MCF 10A (cell line): ENCODE measurements at regions not wholly inside any gene's neighbourhood (a gene's known extent, or its start where the extent isn't known, plus 50 kb on each side); places are given as distances from the start of the nearest gene placed in this dataset.

Experiments used
- BruUV-seq: library from RNA; stranded (reverse); fragments of 400-500 nt; replicated peaks from 2 replicates; lab custom pipeline; 2021; lab: Mats Ljungman, UMichigan
- CTCF ChIA-PET: fragments of 300-600 bp; sonication (Branson Sonifier 250); formaldehyde crosslinking; extraction: SDS; loops from one replicate; lab custom pipeline; 2021; ENCODE audit warnings: antibody characterized with exemption, inconsistent platforms; lab: Yijun Ruan, JAX
- POLR2A ChIA-PET: fragments of 300-600, 350-650 bp; sonication (Branson Sonifier 250); formaldehyde crosslinking; extraction: SDS; loops from one replicate; lab custom pipeline; 2020; ENCODE audit warnings: antibody characterized with exemption, inconsistent platforms; lab: Yijun Ruan, JAX
- DNase-seq: peaks from one replicate; pipeline ENCODE4 v3.0.0-alpha.2; 2018; ENCODE audit not compliant: unreplicated experiment
- H3K27ac Mint-ChIP-seq: one replicate; pipeline ENCODE4 v1.8.0; 2022; ENCODE audit warnings: mild to moderate bottlenecking, low read depth, mixed read lengths; ENCODE audit not compliant: unreplicated experiment
- H3K27me3 Mint-ChIP-seq: one replicate; pipeline ENCODE4 v1.8.0; 2022; ENCODE audit warnings: mixed read lengths; ENCODE audit not compliant: insufficient read depth, unreplicated experiment
- H3K36me3 Mint-ChIP-seq: one replicate; pipeline ENCODE4 v1.8.0; 2022; ENCODE audit warnings: mild to moderate bottlenecking, moderate library complexity, mixed read lengths; ENCODE audit not compliant: insufficient read depth, unreplicated experiment
- H3K4me1 Mint-ChIP-seq: one replicate; pipeline ENCODE4 v1.8.0; 2022; ENCODE audit warnings: mixed read lengths; ENCODE audit not compliant: insufficient read depth, unreplicated experiment
- H3K4me3 Mint-ChIP-seq: one replicate; pipeline ENCODE4 v1.8.0; 2022; ENCODE audit warnings: mild to moderate bottlenecking, moderate library complexity, mixed read lengths; ENCODE audit not compliant: unreplicated experiment
- H3K9me3 Mint-ChIP-seq: one replicate; pipeline ENCODE4 v1.8.0; 2022; ENCODE audit warnings: mixed read lengths; ENCODE audit not compliant: unreplicated experiment
- intact Hi-C: fragments of 100-400 bp; cut with micrococcal nuclease; formaldehyde crosslinking; loops from 2 replicates; pipeline ENCODE4 v1.14.1; 2022
- TF ChIP-seq, protein P1 (sequence below): fragments of 200-600 bp; IDR thresholded peaks from one replicate; pipeline ENCODE4 v1.8.0; 2022; ENCODE audit warnings: antibody characterized with exemption, mild to moderate bottlenecking; ENCODE audit not compliant: unreplicated experiment

DNA sequence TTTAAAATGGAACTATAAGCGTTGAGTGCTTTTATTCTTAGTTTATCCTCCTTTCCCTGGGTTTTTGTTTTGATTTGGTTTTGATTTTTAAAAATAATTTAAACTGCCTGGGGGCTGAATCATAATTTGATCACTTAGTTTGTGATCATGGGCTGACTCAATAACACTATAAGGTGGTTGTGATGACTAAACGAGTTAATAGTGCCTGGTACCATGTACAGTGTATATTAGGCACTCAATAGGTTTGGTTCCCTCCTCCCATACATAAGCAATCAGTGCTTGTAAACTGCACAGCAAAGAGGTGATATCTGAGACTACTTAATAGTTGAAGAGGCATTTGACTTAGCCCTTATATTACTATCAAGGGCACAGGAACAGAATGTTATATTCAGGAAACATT lies 200.9 kb upstream of the RFC3 start:
- Mint-ChIP-seq H3K4me1 (no peaks in the 10 kb centered on the region), H3K4me3 (no peak overlapping the region), H3K27me3 (no peaks in the 10 kb centered on the region), H3K36me3 (no peaks in the 10 kb centered on the region), H3K27ac (no peak overlapping the region), H3K9me3 (no peaks in the 10 kb centered on the region)
- CTCF ChIA-PET, result no interaction called here
- TF ChIP-seq, protein P1, sequence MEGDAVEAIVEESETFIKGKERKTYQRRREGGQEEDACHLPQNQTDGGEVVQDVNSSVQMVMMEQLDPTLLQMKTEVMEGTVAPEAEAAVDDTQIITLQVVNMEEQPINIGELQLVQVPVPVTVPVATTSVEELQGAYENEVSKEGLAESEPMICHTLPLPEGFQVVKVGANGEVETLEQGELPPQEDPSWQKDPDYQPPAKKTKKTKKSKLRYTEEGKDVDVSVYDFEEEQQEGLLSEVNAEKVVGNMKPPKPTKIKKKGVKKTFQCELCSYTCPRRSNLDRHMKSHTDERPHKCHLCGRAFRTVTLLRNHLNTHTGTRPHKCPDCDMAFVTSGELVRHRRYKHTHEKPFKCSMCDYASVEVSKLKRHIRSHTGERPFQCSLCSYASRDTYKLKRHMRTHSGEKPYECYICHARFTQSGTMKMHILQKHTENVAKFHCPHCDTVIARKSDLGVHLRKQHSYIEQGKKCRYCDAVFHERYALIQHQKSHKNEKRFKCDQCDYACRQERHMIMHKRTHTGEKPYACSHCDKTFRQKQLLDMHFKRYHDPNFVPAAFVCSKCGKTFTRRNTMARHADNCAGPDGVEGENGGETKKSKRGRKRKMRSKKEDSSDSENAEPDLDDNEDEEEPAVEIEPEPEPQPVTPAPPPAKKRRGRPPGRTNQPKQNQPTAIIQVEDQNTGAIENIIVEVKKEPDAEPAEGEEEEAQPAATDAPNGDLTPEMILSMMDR, result no peak
- DNase-seq, result no peak
- POLR2A ChIA-PET, result no interaction called here
- intact Hi-C loops, result no loop called here
- BruUV-seq, result no TSS peak

DNA sequence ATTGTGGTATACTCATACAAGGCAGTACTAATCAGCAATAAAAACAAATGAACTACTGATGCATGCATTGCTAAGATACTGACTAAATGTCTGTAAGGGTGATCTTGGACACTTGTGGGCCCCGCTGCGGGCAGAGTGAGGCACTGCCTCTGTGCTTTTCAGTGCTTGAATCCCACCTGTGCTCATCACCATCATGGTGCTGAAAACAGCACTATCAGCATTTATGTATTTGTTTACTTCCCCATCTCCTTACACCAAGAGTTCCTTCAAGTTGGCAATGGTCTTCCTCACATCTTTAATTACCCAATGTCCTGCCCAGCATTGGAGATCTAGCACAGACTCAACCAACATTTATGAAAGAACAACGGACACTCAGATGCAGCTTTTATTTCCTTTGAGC lies 193.7 kb upstream of the RFC3 start:
- TF ChIP-seq, protein P1, result no peak
- ChIA-PET CTCF (no interaction called here), POLR2A (no interaction called here)
- no peaks in the 10 kb centered on the region for H3K36me3 Mint-ChIP-seq
- no peak overlapping the region for H3K27ac Mint-ChIP-seq
- H3K9me3 Mint-ChIP-seq, result no peaks in the 10 kb centered on the region
- H3K4me3 Mint-ChIP-seq, result no peak overlapping the region
- no TSS peak for BruUV-seq
- no peaks in the 10 kb centered on the region for H3K4me1 Mint-ChIP-seq
- H3K27me3 Mint-ChIP-seq, result no peaks in the 10 kb centered on the region
- no peak for DNase-seq
- intact Hi-C loops, result no loop called here

DNA sequence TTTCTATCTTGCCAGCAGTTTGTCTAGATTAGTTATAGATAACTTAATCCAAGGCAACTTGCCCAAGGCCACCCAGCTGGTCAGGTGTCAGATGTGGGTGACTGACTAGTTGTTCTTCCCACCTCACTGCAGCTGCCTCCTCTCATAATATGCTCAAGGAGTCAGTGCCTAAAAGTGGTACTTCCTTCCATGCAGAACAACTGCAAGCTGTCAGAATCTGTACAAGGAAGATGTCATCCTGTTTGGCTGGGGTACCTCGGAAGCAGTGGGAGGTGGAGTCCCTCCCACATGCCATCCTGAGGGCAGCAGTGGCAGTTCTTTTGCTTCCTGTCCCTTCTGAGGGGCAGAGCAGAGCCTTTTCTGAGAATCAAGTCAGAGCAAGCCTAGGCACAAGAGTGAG lies 193.2 kb upstream of the RFC3 start:
- no peaks in the 10 kb centered on the region for H3K9me3 Mint-ChIP-seq
- POLR2A ChIA-PET, result interaction anchor here (0.7 kb wide), 1 partner anchor 71 kb away, joined by 3 read pairs; no protein-coding TSS in a partner anchor
- intact Hi-C loops, result no loop called here
- no peak overlapping the region for H3K27ac Mint-ChIP-seq
- TF ChIP-seq, protein P1, result no peak
- no peaks in the 10 kb centered on the region for H3K4me1 Mint-ChIP-seq
- no TSS peak for BruUV-seq
- no peak for DNase-seq
- H3K27me3 Mint-ChIP-seq, result no peaks in the 10 kb centered on the region
- H3K36me3 Mint-ChIP-seq, result no peaks in the 10 kb centered on the region
- CTCF ChIA-PET, result no interaction called here
- no peak overlapping the region for H3K4me3 Mint-ChIP-seq

DNA sequence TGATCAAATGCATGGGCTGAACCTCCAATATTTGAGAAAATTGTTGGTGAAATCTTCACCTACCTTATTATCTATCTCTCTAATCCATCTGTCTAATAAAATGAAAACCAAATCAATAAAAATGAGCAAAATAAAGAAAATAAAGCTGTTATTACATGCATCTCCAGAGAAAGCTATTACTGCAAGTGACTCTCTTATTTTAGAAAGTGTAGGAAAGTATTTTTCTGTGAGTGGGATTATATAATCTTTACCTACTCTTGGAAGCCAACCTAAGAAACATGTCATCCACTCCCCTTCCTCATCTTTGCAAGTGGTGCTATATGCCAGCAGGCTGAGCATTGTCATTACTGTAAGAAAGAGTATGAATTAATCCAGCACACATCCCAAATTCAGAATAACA lies 191.5 kb upstream of the RFC3 start:
- CTCF ChIA-PET, result interaction anchor here (1.0 to 1.3 kb wide), 2 partner anchors 9 to 97 kb away, joined by 3 read pairs; no protein-coding TSS in a partner anchor

More for the DNA sequence above, 191.5 kb upstream of the RFC3 start:
- H3K4me3 Mint-ChIP-seq, result no peak overlapping the region
- no peaks in the 10 kb centered on the region for H3K9me3 Mint-ChIP-seq
- no peak for DNase-seq
- no peaks in the 10 kb centered on the region for H3K27me3 Mint-ChIP-seq
- intact Hi-C loops, result no loop called here
- POLR2A ChIA-PET, result no interaction called here
- BruUV-seq, result no TSS peak
- no peak overlapping the region for H3K27ac Mint-ChIP-seq
- no peaks in the 10 kb centered on the region for H3K36me3 Mint-ChIP-seq
- no peaks in the 10 kb centered on the region for H3K4me1 Mint-ChIP-seq
- TF ChIP-seq, protein P1, result no peak
